WERI-Rb-1 (cell line): ENCODE measurements at regions not wholly inside any gene's neighbourhood (a gene's known extent, or its start where the extent isn't known, plus 50 kb on each side); places are given as distances from the start of the nearest gene placed in this dataset.

Source experiments
- DNase-seq: peaks from one replicate; pipeline ENCODE4 v3.0.0-alpha.2; 2020
- H3K27ac ChIP-seq: fragments of 250-450 bp; sonication (Bioruptor Pico); 2 replicates; pipeline ENCODE4 v1.5.1; 2020; ENCODE audit warnings: mild to moderate bottlenecking, moderate library complexity
- H3K27me3 ChIP-seq: fragments of 250-450 bp; sonication (Bioruptor Pico); 2 replicates; pipeline ENCODE4 v1.5.1; 2021; ENCODE audit warnings: mild to moderate bottlenecking, low read depth, moderate library complexity; ENCODE audit not compliant: insufficient read depth, severe bottlenecking
- H3K36me3 ChIP-seq: fragments of 250-450 bp; sonication (Bioruptor Pico); 2 replicates; pipeline ENCODE4 v1.5.1; 2020; ENCODE audit warnings: mild to moderate bottlenecking, moderate library complexity
- H3K4me3 ChIP-seq: 2 replicates; pipeline ENCODE4 v1.5.1; 2011; ENCODE audit warnings: low read depth, mild to moderate bottlenecking, control low read depth, low read length
- H3K9me3 ChIP-seq: fragments of 250-450 bp; sonication (Bioruptor Pico); 2 replicates; pipeline ENCODE4 v1.5.1; 2021; ENCODE audit warnings: mild to moderate bottlenecking, moderate library complexity; ENCODE audit not compliant: severe bottlenecking
- TF ChIP-seq, protein P1 (sequence below): IDR thresholded peaks from 2 replicates; pipeline ENCODE4 v1.5.1; 2011; ENCODE audit warnings: low read depth, mild to moderate bottlenecking, control low read depth, inconsistent platforms, low read length

- H3K27ac ChIP-seq = no peak overlapping the region
- H3K4me3 ChIP-seq = no peak overlapping the region
- H3K9me3 ChIP-seq = no peaks in the 10 kb centered on the region
- H3K27me3 ChIP-seq = no peaks in the 10 kb centered on the region
- TF ChIP-seq, protein P1, sequence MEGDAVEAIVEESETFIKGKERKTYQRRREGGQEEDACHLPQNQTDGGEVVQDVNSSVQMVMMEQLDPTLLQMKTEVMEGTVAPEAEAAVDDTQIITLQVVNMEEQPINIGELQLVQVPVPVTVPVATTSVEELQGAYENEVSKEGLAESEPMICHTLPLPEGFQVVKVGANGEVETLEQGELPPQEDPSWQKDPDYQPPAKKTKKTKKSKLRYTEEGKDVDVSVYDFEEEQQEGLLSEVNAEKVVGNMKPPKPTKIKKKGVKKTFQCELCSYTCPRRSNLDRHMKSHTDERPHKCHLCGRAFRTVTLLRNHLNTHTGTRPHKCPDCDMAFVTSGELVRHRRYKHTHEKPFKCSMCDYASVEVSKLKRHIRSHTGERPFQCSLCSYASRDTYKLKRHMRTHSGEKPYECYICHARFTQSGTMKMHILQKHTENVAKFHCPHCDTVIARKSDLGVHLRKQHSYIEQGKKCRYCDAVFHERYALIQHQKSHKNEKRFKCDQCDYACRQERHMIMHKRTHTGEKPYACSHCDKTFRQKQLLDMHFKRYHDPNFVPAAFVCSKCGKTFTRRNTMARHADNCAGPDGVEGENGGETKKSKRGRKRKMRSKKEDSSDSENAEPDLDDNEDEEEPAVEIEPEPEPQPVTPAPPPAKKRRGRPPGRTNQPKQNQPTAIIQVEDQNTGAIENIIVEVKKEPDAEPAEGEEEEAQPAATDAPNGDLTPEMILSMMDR = no peak
- H3K36me3 ChIP-seq = no peaks in the 10 kb centered on the region
- no peak for DNase-seq
These were observed 436.0 kb upstream of the SEMA6A start for GRCh38 chr5:117010574-117010973.

DNA sequence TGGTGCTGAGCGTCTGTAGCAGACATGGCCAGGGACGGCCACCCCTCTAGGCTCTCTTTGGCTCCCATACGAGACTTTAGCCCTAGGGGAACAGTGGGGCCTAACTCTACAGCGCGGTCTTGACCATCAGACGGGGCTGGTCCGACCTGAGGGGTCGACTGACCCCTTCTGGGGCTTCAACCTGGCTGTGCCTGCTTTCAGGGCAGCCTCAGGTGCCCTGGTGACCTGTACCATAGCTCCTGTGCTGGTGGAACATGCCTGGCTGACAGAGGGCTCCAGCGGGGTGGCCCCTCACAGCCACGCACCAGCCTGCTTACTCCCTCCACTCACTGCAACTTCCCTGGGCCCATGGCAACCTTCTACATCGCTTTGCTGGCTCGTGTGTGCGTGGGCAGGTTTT, 423.4 kb upstream of the SEMA6A start:
- Histone ChIP-seq H3K27me3 (no peaks in the 10 kb centered on the region), H3K9me3 (peaks cover 3% of the 10 kb centered on the region), H3K4me3 (no peak overlapping the region), H3K36me3 (no peaks in the 10 kb centered on the region), H3K27ac (no peak overlapping the region)
- TF ChIP-seq, protein P1 = no peak
- DNase-seq = no peak

GRCh38 chr5:116992681-116993080, 418.1 kb upstream of the SEMA6A start:
- TF ChIP-seq, protein P1 = no peak
- Histone ChIP-seq H3K27me3 (no peaks in the 10 kb centered on the region), H3K27ac (no peak overlapping the region), H3K36me3 (no peaks in the 10 kb centered on the region), H3K4me3 (no peak overlapping the region), H3K9me3 (no peaks in the 10 kb centered on the region)
- DNase-seq = no peak

DNA sequence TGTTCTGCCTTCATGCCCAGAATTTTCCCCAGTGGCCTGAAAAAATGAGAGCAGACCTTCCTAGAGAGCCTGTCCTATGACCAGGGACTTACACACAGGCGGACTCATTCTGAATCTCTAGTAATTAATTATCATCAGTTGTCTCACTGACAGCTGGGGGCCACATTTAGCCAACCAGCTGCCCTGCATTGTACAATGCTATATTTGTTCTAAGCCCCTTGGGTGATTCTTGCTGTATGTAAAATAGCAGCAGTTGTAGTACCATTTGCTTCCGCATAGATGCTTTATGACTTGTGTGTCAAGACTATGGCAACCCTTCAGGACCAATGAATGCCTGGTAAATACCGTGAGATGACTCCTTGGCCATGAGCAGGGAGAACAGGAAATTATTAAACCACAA, 415.4 kb upstream of the SEMA6A start:
- no peak for DNase-seq
- Histone ChIP-seq H3K4me3 (no peak overlapping the region), H3K9me3 (no peaks in the 10 kb centered on the region), H3K27me3 (no peaks in the 10 kb centered on the region), H3K36me3 (no peaks in the 10 kb centered on the region), H3K27ac (no peak overlapping the region)
- TF ChIP-seq, protein P1 = no peak

- no peaks in the 10 kb centered on the region for H3K36me3 ChIP-seq
- H3K4me3 ChIP-seq = no peak overlapping the region
- TF ChIP-seq, protein P1 = no peak
- no peaks in the 10 kb centered on the region for H3K9me3 ChIP-seq
- H3K27me3 ChIP-seq = no peaks in the 10 kb centered on the region
- no peak overlapping the region for H3K27ac ChIP-seq
- no peak for DNase-seq
These were observed 407.4 kb upstream of the SEMA6A start for GRCh38 chr5:116982035-116982434.

GRCh38 chr5:116980581-116980980, 406.0 kb upstream of the SEMA6A start:
- no peak overlapping the region for H3K27ac ChIP-seq
- H3K36me3 ChIP-seq = no peaks in the 10 kb centered on the region
- H3K27me3 ChIP-seq = no peaks in the 10 kb centered on the region
- no peak overlapping the region for H3K4me3 ChIP-seq
- H3K9me3 ChIP-seq = no peaks in the 10 kb centered on the region
- no peak for DNase-seq
- TF ChIP-seq, protein P1 = no peak
